GM19238 (cell line): ENCODE measurements at regions not wholly inside any gene's neighbourhood (a gene's known extent, or its start where the extent isn't known, plus 50 kb on each side); places are given as distances from the start of the nearest gene placed in this dataset.

Source experiments
- DNase-seq: peaks from one replicate; pipeline ENCODE4 v3.0.0; 2011; ENCODE audit warnings: low spot score; ENCODE audit not compliant: insufficient read length

GRCh38 chr7:156224833-156225225, 412.6 kb upstream of the SHH start:
- no peak for DNase-seq

- no peak for DNase-seq
These were observed 411.9 kb upstream of the SHH start for GRCh38 chr7:156223935-156224832.

- DNase-seq = no peak
These were observed 410.3 kb upstream of the SHH start for GRCh38 chr7:156222611-156223010.

GRCh38 chr7:156222151-156222550, 409.9 kb upstream of the SHH start:
- DNase-seq = no peak

GRCh38 chr7:156220701-156221100, 408.4 kb upstream of the SHH start:
- no peak for DNase-seq

- DNase-seq = no peak
These were observed 407.9 kb upstream of the SHH start for GRCh38 chr7:156220078-156220605.

GRCh38 chr7:156219307-156220077, 407.2 kb upstream of the SHH start:
- DNase-seq = no peak

- DNase-seq = no peak
These were observed 406.5 kb upstream of the SHH start for GRCh38 chr7:156218544-156219306.

GRCh38 chr7:156217803-156218202, 405.5 kb upstream of the SHH start:
- no peak for DNase-seq

GRCh38 chr7:156209087-156209486, 396.8 kb upstream of the SHH start:
- no peak for DNase-seq

- no peak for DNase-seq
These were observed 395.0 kb upstream of the SHH start for GRCh38 chr7:156207306-156207705.

- no peak for DNase-seq
These were observed 393.9 kb upstream of the SHH start for GRCh38 chr7:156206174-156206573.

- DNase-seq = no peak
These were observed 392.6 kb upstream of the SHH start for GRCh38 chr7:156204820-156205219.

GRCh38 chr7:156203923-156204322, 391.7 kb upstream of the SHH start:
- no peak for DNase-seq

GRCh38 chr7:156198277-156198676, 386.0 kb upstream of the SHH start:
- DNase-seq = no peak

- no peak for DNase-seq
These were observed 384.4 kb upstream of the SHH start for GRCh38 chr7:156196649-156197048.

- DNase-seq = no peak
These were observed 383.0 kb upstream of the SHH start for GRCh38 chr7:156195276-156195675.

- DNase-seq = no peak
These were observed 382.6 kb upstream of the SHH start for GRCh38 chr7:156194813-156195212.

GRCh38 chr7:156192921-156193320, 380.7 kb upstream of the SHH start:
- DNase-seq = no peak

GRCh38 chr7:156191090-156191489, 378.8 kb upstream of the SHH start:
- no peak for DNase-seq

GRCh38 chr7:156185076-156185475, 372.8 kb upstream of the SHH start:
- no peak for DNase-seq

- no peak for DNase-seq
These were observed 371.9 kb upstream of the SHH start for GRCh38 chr7:156184164-156184563.
